Small intestine (tissue), 7 donors: ENCODE measurements at regions not wholly inside any gene's neighbourhood (a gene's known extent, or its start where the extent isn't known, plus 50 kb on each side); places are given as distances from the start of the nearest gene placed in this dataset.

Source experiments
- DNase-seq, 2 donors: peaks; one replicate each; pipeline versions ENCODE4 v3.0.0 to v3.0.0-alpha.2; 2013
- FAIRE-seq: peaks from 2 replicates; lab custom pipeline; 2012; peaks lifted over from hg19 to GRCh38; lab: Jason Lieb, UNC
- H3K27ac ChIP-seq, 3 donors: one replicate each; pipeline ENCODE4 v1.5.1; 2013; ENCODE audit warnings: low read length in 2 of 3, mild to moderate bottlenecking in 2 of 3, control low read depth in 1 of 3, inconsistent platforms in 1 of 3, low read depth in 1 of 3, moderate library complexity in 1 of 3
- H3K27me3 ChIP-seq, 3 donors: one replicate each; pipeline ENCODE4 v1.6.1; 2013; ENCODE audit warnings: low read length in 3 of 3, inconsistent platforms in 1 of 3; ENCODE audit not compliant: control insufficient read depth in 3 of 3, insufficient read depth in 3 of 3
- H3K36me3 ChIP-seq, 3 donors: one replicate each; pipeline ENCODE4 v1.6.1; 2013; ENCODE audit warnings: low read length in 3 of 3, inconsistent platforms in 1 of 3, low read depth in 1 of 3, mild to moderate bottlenecking in 1 of 3, moderate library complexity in 1 of 3; ENCODE audit not compliant: control insufficient read depth in 3 of 3, insufficient read depth in 2 of 3
- H3K4me1 ChIP-seq, 3 donors: one replicate each; pipeline ENCODE4 v1.6.1; 2013; ENCODE audit warnings: low read length in 2 of 3, inconsistent platforms in 1 of 3, low read depth in 1 of 3, mild to moderate bottlenecking in 1 of 3, moderate library complexity in 1 of 3; ENCODE audit not compliant: control insufficient read depth in 3 of 3, insufficient read depth in 2 of 3
- H3K4me3 ChIP-seq, 3 donors: one replicate each; pipeline ENCODE4 v1.5.1; 2013; ENCODE audit warnings: low read length in 3 of 3, control low read depth in 1 of 3, inconsistent platforms in 1 of 3, low read depth in 1 of 3, mild to moderate bottlenecking in 1 of 3, moderate library complexity in 1 of 3
- H3K9me3 ChIP-seq, 2 donors: one replicate each; pipeline ENCODE4 v1.6.1; 2013; ENCODE audit warnings: low read depth in 1 of 2, low read length in 1 of 2; ENCODE audit not compliant: control insufficient read depth in 2 of 2, insufficient read depth in 1 of 2
- WGBS, 3 donors: extraction: QIAGEN DNeasy Blood & Tissue Kit; methylation state at CpG; one replicate each; pipeline ENCODE4 v1.1.7; 2013; 5-methylcytosine and 5-hydroxymethylcytosine counted together
- donor health status: healthy with polysubstance abuse.
- donor health status: control.
- donor health status: control.
- donor health status: Bipolar disorder and iron deficiency.
- donor health status: healthy.

- no peaks in the 10 kb centered on the region for H3K36me3 ChIP-seq
- no peaks in the 10 kb centered on the region for H3K27me3 ChIP-seq
- H3K4me1 ChIP-seq: no peaks in the 10 kb centered on the region
- no peaks in the 10 kb centered on the region for H3K9me3 ChIP-seq
- FAIRE-seq (no peak), DNase-seq (no peak)
- H3K4me3 ChIP-seq: no peak overlapping the region
- WGBS, 3 donors: 79 to 90% (median 88%) methylated on average over 17 of the region's 17 CpGs
- H3K27ac ChIP-seq: no peak overlapping the region
Measured at GRCh38 chr22:49590381-49590780, 237.3 kb downstream of the BRD1 start.

GRCh38 chr22:49589811-49590210 is 237.9 kb downstream of the BRD1 start:
- no peak overlapping the region for H3K4me3 ChIP-seq
- FAIRE-seq (no peak), DNase-seq (no peak)
- H3K9me3 ChIP-seq: no peaks in the 10 kb centered on the region
- no peak overlapping the region for H3K27ac ChIP-seq
- WGBS, 3 donors: 84 to 92% (median 87%) methylated on average over 18 of the region's 18 CpGs
- H3K27me3 ChIP-seq: no peaks in the 10 kb centered on the region
- H3K36me3 ChIP-seq: no peaks in the 10 kb centered on the region
- H3K4me1 ChIP-seq: no peaks in the 10 kb centered on the region

- WGBS, 3 donors: 92 to 95% (median 93%) methylated on average over 13 to 14 of the region's 14 CpGs
Measured at GRCh38 chr22:49589301-49589700, 238.4 kb downstream of the BRD1 start.

GRCh38 chr22:49588739-49589138 is 238.9 kb downstream of the BRD1 start:
- WGBS, 3 donors: 70 to 80% (median 72%) methylated on average over 12 of the region's 12 CpGs
- DNase-seq (no peak), FAIRE-seq (no peak)
- Histone ChIP-seq H3K4me3 (no peak overlapping the region), H3K36me3 (no peaks in the 10 kb centered on the region), H3K4me1 (no peaks in the 10 kb centered on the region), H3K27me3 (no peaks in the 10 kb centered on the region), H3K9me3 (no peaks in the 10 kb centered on the region), H3K27ac (no peak overlapping the region)

More at GRCh38 chr22:49589301-49589700, 238.4 kb downstream of the BRD1 start:
- no peak for FAIRE-seq
- Histone ChIP-seq H3K9me3 (no peaks in the 10 kb centered on the region), H3K27me3 (no peaks in the 10 kb centered on the region), H3K4me1 (no peaks in the 10 kb centered on the region), H3K27ac (no peak overlapping the region), H3K4me3 (no peak overlapping the region), H3K36me3 (no peaks in the 10 kb centered on the region)
- DNase-seq: no peak

- DNase-seq (no peak), FAIRE-seq (no peak)
- Histone ChIP-seq H3K27ac (no peak overlapping the region), H3K27me3 (no peaks in the 10 kb centered on the region), H3K9me3 (no peaks in the 10 kb centered on the region), H3K4me3 (no peak overlapping the region), H3K4me1 (no peaks in the 10 kb centered on the region), H3K36me3 (no peaks in the 10 kb centered on the region)
- 53 to 78% (median 67%) methylated on average over 13 of the region's 13 CpGs for WGBS, 3 donors
Measured at GRCh38 chr22:49587987-49588386, 239.7 kb downstream of the BRD1 start.

GRCh38 chr22:49587421-49587820 is 240.3 kb downstream of the BRD1 start:
- WGBS, 3 donors: 83 to 88% (median 84%) methylated on average over 13 of the region's 13 CpGs
- no peak for DNase-seq
- FAIRE-seq: no peak
- no peaks in the 10 kb centered on the region for H3K36me3 ChIP-seq
- H3K4me3 ChIP-seq: no peak overlapping the region
- no peak overlapping the region for H3K27ac ChIP-seq
- no peaks in the 10 kb centered on the region for H3K27me3 ChIP-seq
- H3K9me3 ChIP-seq: no peaks in the 10 kb centered on the region
- no peaks in the 10 kb centered on the region for H3K4me1 ChIP-seq

GRCh38 chr22:49586873-49587272 is 240.8 kb downstream of the BRD1 start:
- H3K4me1 ChIP-seq: no peaks in the 10 kb centered on the region
- FAIRE-seq: no peak
- no peak overlapping the region for H3K27ac ChIP-seq
- no peaks in the 10 kb centered on the region for H3K9me3 ChIP-seq
- no peaks in the 10 kb centered on the region for H3K27me3 ChIP-seq
- no peaks in the 10 kb centered on the region for H3K36me3 ChIP-seq
- 67 to 84% (median 77%) methylated on average over 12 of the region's 12 CpGs for WGBS, 3 donors
- H3K4me3 ChIP-seq: no peak overlapping the region
- DNase-seq: no peak

GRCh38 chr22:49586244-49586748 is 241.4 kb downstream of the BRD1 start:
- no peak overlapping the region for H3K27ac ChIP-seq
- H3K9me3 ChIP-seq: no peaks in the 10 kb centered on the region
- no peak for FAIRE-seq
- H3K27me3 ChIP-seq: no peaks in the 10 kb centered on the region
- DNase-seq: no peak
- WGBS, 3 donors: 80 to 81% (median 81%) methylated on average over 20 of the region's 20 CpGs
- no peaks in the 10 kb centered on the region for H3K36me3 ChIP-seq
- no peaks in the 10 kb centered on the region for H3K4me1 ChIP-seq
- no peak overlapping the region for H3K4me3 ChIP-seq
